ENCODE measurements at regions not wholly inside any gene's neighbourhood (a gene's known extent, or its start where the extent isn't known, plus 50 kb on each side); places are given as distances from the start of the nearest gene placed in this dataset.

DNA sequence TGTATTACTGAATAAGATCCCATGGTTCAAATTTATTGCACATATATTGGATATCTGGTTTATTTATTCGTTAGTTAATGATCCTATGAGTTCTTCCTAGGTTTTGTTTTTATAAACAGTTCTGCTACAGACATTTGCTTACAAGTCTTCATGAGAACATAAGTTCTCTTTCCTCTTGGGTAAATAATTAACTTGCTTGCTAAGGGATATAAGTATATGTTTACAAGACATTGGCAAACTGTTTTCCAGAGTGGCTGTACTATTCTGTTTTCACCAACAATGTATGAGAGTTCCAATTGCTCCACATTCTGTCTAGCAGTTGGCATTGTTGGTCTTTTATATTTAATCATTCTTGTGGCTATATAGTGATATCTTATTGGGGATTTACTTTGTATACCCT is 341.8 kb upstream of the GBE1 start:
- H3K36me3 ChIP-seq = no peaks in the 10 kb centered on the region
- H3K9me3 ChIP-seq (replicated peaks in 1 of 11) = peaks cover 0 to 9% (median 0%) of the 10 kb centered on the region in 11 experiments; a peak in 2 of 22 replicates
- no peak for TF ChIP-seq Cebpa-rat (IDR thresholded peaks at IDR 0.05)
- H3K27ac ChIP-seq = no peak overlapping the region
- no peaks in the 10 kb centered on the region for H4K20me1 ChIP-seq
- H3K4me2 ChIP-seq = no peak overlapping the region
- no peaks in the 10 kb centered on the region for H3K4me1 ChIP-seq
- no peak overlapping the region for H3K9ac ChIP-seq
- no peaks in the 10 kb centered on the region for H3K27me3 ChIP-seq
- H3K4me3 ChIP-seq = no peak overlapping the region

DNA sequence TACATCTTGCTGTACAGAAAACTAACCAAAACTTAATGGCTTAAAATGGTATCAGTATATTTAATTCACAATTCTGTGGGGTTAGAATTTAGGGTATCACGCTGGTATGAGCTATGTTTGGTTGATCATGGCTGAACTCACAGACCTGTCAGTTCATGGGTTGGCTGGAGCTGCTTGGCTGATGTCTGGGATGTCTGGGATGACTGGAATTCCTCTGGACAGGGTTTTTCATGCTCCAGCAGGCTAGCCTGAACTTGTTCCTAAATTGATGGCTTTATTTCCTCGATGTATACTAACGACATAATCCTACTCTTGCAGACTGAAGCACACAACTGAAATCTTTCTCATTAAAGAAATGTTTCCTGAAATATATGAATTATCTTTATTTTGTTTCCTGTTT is 338.9 kb upstream of the GBE1 start:
- Histone ChIP-seq H3K4me3 (no peak overlapping the region), H3K4me2 (no peak overlapping the region), H3K36me3 (no peaks in the 10 kb centered on the region), H4K20me1 (no peaks in the 10 kb centered on the region), H3K4me1 (no peaks in the 10 kb centered on the region), H3K9ac (no peak overlapping the region), H3K27ac (no peak overlapping the region), H3K9me3 (replicated peaks in 1 of 11) (peaks cover 0 to 9% (median 0%) of the 10 kb centered on the region in 11 experiments; a peak in 2 of 22 replicates), H3K27me3 (no peaks in the 10 kb centered on the region)
- no peak for TF ChIP-seq Cebpa-rat (IDR thresholded peaks at IDR 0.05)

DNA sequence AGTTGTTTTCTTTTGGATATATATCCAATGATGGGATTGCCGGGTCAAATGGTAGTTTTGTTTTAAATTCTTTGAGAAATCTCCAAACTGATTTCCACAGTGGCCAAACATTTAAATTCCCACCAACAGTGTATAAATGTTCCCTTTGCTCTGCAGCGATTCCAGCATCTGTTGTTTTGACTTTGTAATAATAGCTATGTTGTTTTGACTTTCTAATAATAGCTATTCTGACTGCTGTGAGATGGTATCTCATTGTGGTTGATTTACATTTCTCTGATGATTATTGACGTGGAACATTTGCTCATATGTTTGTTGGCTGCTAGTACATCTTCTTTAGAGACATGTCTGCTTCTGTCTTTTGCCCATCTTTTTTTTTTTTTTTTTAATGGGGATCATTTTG is 332.2 kb upstream of the GBE1 start:
- no peaks in the 10 kb centered on the region for H3K36me3 ChIP-seq
- H4K20me1 ChIP-seq = no peaks in the 10 kb centered on the region

DNA sequence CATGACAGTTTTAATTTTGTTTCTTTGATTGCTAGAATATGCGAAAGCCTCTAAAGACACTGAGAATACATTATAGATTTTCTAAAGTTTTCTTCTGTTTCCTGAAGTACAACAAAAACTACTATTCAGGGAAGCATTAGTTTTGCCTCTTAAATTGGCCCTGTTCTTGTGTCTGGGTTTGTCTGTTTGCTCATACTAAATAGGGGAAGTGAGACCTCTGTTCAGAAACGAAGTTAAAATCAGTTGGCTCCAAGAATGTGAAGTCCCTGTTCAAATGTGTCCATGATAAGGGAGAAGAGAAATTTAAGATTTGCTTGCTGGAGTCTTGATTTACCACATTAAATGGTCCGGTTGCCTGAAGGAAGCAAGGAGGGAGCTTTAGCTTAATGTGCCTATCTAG is 327.3 kb upstream of the GBE1 start:
- no peak overlapping the region for H3K4me3 ChIP-seq
- TF ChIP-seq Cebpa-rat (IDR thresholded peaks at IDR 0.05) = no peak
- no peaks in the 10 kb centered on the region for H3K27me3 ChIP-seq
- no peaks in the 10 kb centered on the region for H3K36me3 ChIP-seq
- H3K9ac ChIP-seq = peak overlapping the region in 1 of 11 experiments; percentile 26; a peak in 1 of 22 replicates
- H4K20me1 ChIP-seq = no peaks in the 10 kb centered on the region
- H3K27ac ChIP-seq = peak overlapping the region in 2 of 11 experiments; percentile 20 to 37; a peak in 3 of 22 replicates
- peaks cover 0 to 10% (median 6%) of the 10 kb centered on the region in 11 experiments; a peak in 11 of 22 replicates for H3K9me3 ChIP-seq (replicated peaks in 1 of 11)
- peak overlapping the region in 4 of 11 experiments; percentile 13 to 48 (median 28); a peak in 4 of 22 replicates for H3K4me2 ChIP-seq
- peaks cover 0 to 9% (median 6%) of the 10 kb centered on the region in 10 experiments; a peak in 12 of 20 replicates for H3K4me1 ChIP-seq

More for the DNA sequence above, 332.2 kb upstream of the GBE1 start:
- no peak overlapping the region for H3K9ac ChIP-seq
- no peak overlapping the region for H3K4me2 ChIP-seq
- H3K27me3 ChIP-seq = no peaks in the 10 kb centered on the region
- H3K4me3 ChIP-seq = no peak overlapping the region
- H3K4me1 ChIP-seq = peaks cover 0 to 16% (median 2%) of the 10 kb centered on the region in 10 experiments; a peak in 9 of 20 replicates
- H3K9me3 ChIP-seq (replicated peaks in 1 of 11) = peaks cover 0 to 10% (median 6%) of the 10 kb centered on the region in 11 experiments; a peak in 11 of 22 replicates
- no peak for TF ChIP-seq Cebpa-rat (IDR thresholded peaks at IDR 0.05)
- H3K27ac ChIP-seq = no peak overlapping the region

DNA sequence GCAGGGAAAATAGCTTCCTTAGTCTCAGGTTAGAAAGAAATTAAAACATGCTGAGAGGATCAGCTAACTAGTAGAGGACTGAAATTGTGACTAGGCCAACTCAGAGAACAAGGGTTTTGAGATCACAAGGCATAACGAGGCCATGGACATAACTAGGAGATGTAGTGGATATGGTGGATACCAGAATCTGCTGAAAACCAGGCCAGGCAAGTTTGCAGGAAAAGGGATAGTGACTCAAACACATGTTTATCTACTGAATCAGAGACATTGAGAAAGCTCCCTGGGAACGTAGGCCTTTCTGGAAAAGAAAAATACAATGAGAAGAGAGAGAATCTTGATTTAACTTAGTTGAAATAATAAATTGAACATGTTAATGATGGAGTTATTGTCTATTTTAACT is 326.5 kb upstream of the GBE1 start:
- Histone ChIP-seq H3K9me3 (replicated peaks in 1 of 11) (peaks cover 0 to 3% (median 1%) of the 10 kb centered on the region in 11 experiments; a peak in 7 of 22 replicates), H3K4me1 (peaks cover 2 to 12% (median 8%) of the 10 kb centered on the region in 10 experiments; a peak in 17 of 20 replicates), H4K20me1 (no peaks in the 10 kb centered on the region), H3K9ac (no peak overlapping the region), H3K36me3 (no peaks in the 10 kb centered on the region), H3K27ac (no peak overlapping the region), H3K27me3 (no peaks in the 10 kb centered on the region), H3K4me2 (no peak overlapping the region), H3K4me3 (no peak overlapping the region)
- no peak for TF ChIP-seq Cebpa-rat (IDR thresholded peaks at IDR 0.05)

DNA sequence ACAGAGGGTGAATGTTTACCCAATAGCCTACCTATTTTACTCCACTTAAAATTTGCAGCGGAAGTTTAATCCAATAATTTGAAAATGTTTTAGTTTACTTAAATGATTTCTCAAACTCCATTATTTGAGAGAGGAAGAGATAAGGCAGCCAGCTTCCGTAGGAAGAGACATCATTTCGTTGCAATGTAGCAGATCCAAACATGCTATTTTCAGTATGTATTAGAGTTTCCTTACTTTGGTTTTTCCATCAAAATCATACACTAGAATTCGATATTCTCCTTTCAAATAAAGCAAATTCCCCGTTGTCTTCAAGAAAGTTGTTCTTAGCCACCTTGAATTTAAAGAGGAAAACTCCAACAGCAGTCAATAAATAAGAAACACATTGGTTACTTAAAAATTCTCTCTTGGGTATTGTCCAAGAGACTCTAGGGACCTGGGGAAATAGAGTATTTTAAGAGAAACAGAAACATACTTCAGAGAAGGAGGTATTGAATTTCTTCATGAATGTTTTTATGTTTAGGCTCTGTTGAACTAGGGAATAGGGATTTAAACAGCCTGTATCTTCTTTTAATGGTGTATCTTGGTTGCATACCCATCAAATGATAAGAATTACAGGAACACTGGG is 324.5 kb upstream of the GBE1 start:
- Histone ChIP-seq H3K4me2 (peak overlapping the region in 4 of 11 experiments; percentile 6 to 27 (median 18); a peak in 4 of 22 replicates), H3K36me3 (no peaks in the 10 kb centered on the region), H3K4me3 (no peak overlapping the region), H3K27me3 (no peaks in the 10 kb centered on the region), H3K4me1 (peaks cover 14 to 28% (median 20%) of the 10 kb centered on the region in 10 experiments), H3K9ac (no peak overlapping the region), H4K20me1 (no peaks in the 10 kb centered on the region), H3K9me3 (replicated peaks in 1 of 11) (no peaks in the 10 kb centered on the region), H3K27ac (no peak overlapping the region)
- no peak for TF ChIP-seq Cebpa-rat (IDR thresholded peaks at IDR 0.05)

DNA sequence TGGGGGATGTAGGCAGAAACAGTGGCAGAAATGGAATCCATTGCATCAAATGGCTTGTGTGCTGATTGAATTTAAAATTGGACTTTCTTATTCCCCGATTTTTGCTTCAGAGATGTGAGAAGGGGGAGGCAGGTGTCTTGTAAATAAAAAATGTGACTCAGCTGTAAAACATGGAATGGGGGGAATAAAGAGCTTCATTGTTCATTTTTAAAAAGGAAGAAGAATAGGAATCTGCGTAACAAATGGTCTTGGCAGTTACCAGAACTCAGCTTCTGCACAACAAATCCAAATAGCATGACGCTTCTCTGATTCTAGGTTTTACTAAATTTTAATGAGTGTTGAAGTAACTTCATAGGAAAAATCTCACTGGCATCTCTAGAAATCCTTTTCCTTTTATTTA is 323.9 kb upstream of the GBE1 start:
- Histone ChIP-seq H3K9ac (no peak overlapping the region), H3K4me3 (no peak overlapping the region), H3K4me2 (no peak overlapping the region)

DNA sequence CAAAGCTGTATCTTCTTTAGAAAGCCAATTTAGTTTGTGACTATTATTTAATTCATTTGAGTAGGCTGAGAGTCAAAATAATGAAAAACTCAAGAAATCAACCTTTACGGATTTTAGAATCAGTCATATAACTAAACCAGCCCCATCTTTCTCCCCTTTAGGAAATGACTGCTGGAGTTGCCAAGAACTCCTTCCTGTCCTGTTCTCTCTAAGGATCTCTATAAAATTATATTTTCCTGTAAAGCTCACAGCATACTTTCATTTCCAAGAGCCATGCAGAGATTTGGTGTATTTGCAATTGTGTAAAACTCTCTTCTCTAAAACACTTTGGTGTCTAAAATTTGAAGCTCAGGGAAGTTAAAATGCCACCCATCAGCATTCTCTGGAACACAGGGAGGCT is 323.4 kb upstream of the GBE1 start:
- Histone ChIP-seq H3K9me3 (replicated peaks in 1 of 11) (no peaks in the 10 kb centered on the region), H3K27me3 (no peaks in the 10 kb centered on the region), H3K4me1 (peaks cover 24 to 40% (median 32%) of the 10 kb centered on the region in 10 experiments), H3K27ac (no peak overlapping the region), H3K4me3 (no peak overlapping the region), H4K20me1 (no peaks in the 10 kb centered on the region), H3K9ac (no peak overlapping the region), H3K4me2 (no peak overlapping the region), H3K36me3 (no peaks in the 10 kb centered on the region)
- TF ChIP-seq Cebpa-rat (IDR thresholded peaks at IDR 0.05) = no peak

More for the DNA sequence above, 323.9 kb upstream of the GBE1 start:
- no peak for TF ChIP-seq Cebpa-rat (IDR thresholded peaks at IDR 0.05)
- Histone ChIP-seq H4K20me1 (no peaks in the 10 kb centered on the region), H3K4me1 (peaks cover 20 to 35% (median 27%) of the 10 kb centered on the region in 10 experiments), H3K9me3 (replicated peaks in 1 of 11) (no peaks in the 10 kb centered on the region), H3K27ac (no peak overlapping the region), H3K27me3 (no peaks in the 10 kb centered on the region), H3K36me3 (no peaks in the 10 kb centered on the region)

DNA sequence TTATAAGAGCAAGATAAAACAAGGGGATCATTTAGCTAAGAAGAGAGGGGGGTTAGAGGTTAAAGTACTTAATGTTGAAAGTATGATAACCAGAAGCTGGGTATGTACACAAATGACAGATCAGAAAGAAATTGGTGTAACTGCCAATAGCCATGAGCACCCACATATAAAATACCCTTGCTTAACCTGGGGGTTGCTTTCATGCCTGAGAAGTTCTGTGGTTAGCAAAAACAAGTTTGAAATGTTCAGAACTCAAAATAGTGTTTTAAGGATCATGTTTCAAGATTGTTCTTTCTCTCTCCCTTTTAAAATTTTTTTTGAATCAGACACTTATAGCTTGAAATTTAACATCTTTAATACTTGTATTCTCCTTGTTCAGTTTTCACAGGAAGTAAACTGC is 321.4 kb upstream of the GBE1 start:
- Histone ChIP-seq H3K4me3 (no peak overlapping the region), H3K27me3 (0 out of 22 replicates have a peak, but pooled peaks cover 0 to 5% (median 0%) of the 10 kb centered on the region in 11 experiments), H3K36me3 (no peaks in the 10 kb centered on the region), H4K20me1 (no peaks in the 10 kb centered on the region), H3K4me2 (peak overlapping the region in 9 of 11 experiments; percentile 29 to 76 (median 52); a peak in 18 of 22 replicates), H3K9ac (no peak overlapping the region), H3K9me3 (replicated peaks in 1 of 11) (no peaks in the 10 kb centered on the region), H3K4me1 (peaks cover 33 to 51% (median 46%) of the 10 kb centered on the region in 10 experiments), H3K27ac (peak overlapping the region in 1 of 11 experiments; percentile 12; a peak in 1 of 22 replicates)
- TF ChIP-seq Cebpa-rat (IDR thresholded peaks at IDR 0.05) = no peak

Measured in BLaER1 treated with 17β-estradiol and CSF1 and Interleukin-3, amounts not matched to agents 10 nM and 100 nM (cell line).